A549 (cell line): ENCODE measurements at regions not wholly inside any gene's neighbourhood (a gene's known extent, or its start where the extent isn't known, plus 50 kb on each side); places are given as distances from the start of the nearest gene placed in this dataset.

Experiments used
- FOSL2 ChIP-seq, 2 experiments: fragments of 450-650 bp in 1 of 2; fragments of >200 bp in 1 of 2; sonication (Bioruptor Twin) in 1 of 2; formaldehyde crosslinking; IDR thresholded peaks; 2 replicates each; pipeline versions ENCODE4 v1.5.0 to v1.6.1; 2016 to 2020; ENCODE audit warnings: mild to moderate bottlenecking in 1 of 2, moderate library complexity in 1 of 2
- NPAS2 ChIP-seq: fragments of 250-450 bp; sonication (Bioruptor Pico); IDR thresholded peaks from 2 replicates; pipeline ENCODE4 v1.8.0; 2022; ENCODE audit warnings: mild to moderate bottlenecking, moderate library complexity, borderline replicate concordance
- POLR2A ChIP-seq: IDR thresholded peaks from 2 replicates; pipeline ENCODE4 v1.6.1; 2012; ENCODE audit warnings: mild to moderate bottlenecking, low read length
- RFX5 ChIP-seq: fragments of 450-650 bp; IDR thresholded peaks from 2 replicates; pipeline ENCODE4 v1.7.1; 2014; ENCODE audit warnings: antibody characterized with exemption, mild to moderate bottlenecking, moderate library complexity
- TF ChIP-seq, protein P1 (sequence below): fragments of >200 bp; sonication (Bioruptor Twin); formaldehyde crosslinking; IDR thresholded peaks from 3 replicates; pipeline ENCODE4 v1.5.1; 2016
- TF ChIP-seq, protein P2 (sequence below): fragments of 250-450 bp; sonication (Bioruptor Pico); IDR thresholded peaks from 2 replicates; pipeline ENCODE4 v1.5.0; 2021; ENCODE audit warnings: mild to moderate bottlenecking, moderate library complexity, borderline replicate concordance

DNA sequence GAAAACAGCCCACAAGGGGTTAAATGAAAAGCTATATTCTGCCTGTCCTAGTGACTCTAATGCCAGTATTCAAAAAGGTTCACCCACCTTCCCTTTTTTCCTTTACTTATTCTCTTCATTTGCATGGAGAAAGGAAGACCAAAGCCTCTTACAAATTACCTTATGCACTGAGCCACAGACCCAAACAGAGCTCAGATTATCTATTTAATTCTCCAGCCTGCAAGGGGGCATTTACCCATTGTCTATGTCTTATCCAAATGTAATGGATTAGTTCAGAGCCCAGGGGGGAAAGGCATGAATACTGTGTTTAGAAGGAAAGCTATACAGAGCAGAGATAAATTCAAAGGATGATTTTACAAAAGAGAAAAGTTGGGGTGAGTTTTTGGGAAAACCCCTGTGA lies 388.5 kb downstream of the OMA1 start:
- TF ChIP-seq NPAS2, result no peak
- TF ChIP-seq, protein P1, sequence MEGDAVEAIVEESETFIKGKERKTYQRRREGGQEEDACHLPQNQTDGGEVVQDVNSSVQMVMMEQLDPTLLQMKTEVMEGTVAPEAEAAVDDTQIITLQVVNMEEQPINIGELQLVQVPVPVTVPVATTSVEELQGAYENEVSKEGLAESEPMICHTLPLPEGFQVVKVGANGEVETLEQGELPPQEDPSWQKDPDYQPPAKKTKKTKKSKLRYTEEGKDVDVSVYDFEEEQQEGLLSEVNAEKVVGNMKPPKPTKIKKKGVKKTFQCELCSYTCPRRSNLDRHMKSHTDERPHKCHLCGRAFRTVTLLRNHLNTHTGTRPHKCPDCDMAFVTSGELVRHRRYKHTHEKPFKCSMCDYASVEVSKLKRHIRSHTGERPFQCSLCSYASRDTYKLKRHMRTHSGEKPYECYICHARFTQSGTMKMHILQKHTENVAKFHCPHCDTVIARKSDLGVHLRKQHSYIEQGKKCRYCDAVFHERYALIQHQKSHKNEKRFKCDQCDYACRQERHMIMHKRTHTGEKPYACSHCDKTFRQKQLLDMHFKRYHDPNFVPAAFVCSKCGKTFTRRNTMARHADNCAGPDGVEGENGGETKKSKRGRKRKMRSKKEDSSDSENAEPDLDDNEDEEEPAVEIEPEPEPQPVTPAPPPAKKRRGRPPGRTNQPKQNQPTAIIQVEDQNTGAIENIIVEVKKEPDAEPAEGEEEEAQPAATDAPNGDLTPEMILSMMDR, result no peak
- no peak for TF ChIP-seq FOSL2 (IDR thresholded peaks at IDR 0.05)
- no peak for TF ChIP-seq FOSL2 (CRISPR knock-in tag; IDR thresholded peaks at IDR 0.05)
- TF ChIP-seq POLR2A, result no peak
- TF ChIP-seq RFX5, result no peak
- TF ChIP-seq, protein P2, sequence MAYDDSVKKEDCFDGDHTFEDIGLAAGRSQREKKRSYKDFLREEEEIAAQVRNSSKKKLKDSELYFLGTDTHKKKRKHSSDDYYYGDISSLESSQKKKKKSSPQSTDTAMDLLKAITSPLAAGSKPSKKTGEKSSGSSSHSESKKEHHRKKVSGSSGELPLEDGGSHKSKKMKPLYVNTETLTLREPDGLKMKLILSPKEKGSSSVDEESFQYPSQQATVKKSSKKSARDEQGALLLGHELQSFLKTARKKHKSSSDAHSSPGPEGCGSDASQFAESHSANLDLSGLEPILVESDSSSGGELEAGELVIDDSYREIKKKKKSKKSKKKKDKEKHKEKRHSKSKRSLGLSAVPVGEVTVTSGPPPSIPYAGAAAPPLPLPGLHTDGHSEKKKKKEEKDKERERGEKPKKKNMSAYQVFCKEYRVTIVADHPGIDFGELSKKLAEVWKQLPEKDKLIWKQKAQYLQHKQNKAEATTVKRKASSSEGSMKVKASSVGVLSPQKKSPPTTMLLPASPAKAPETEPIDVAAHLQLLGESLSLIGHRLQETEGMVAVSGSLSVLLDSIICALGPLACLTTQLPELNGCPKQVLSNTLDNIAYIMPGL (CRISPR knock-in tag), result no peak
